GM23248 (cell line): ENCODE measurements at regions not wholly inside any gene's neighbourhood (a gene's known extent, or its start where the extent isn't known, plus 50 kb on each side); places are given as distances from the start of the nearest gene placed in this dataset.

Source experiments
- DNase-seq: peaks from one replicate; pipeline ENCODE4 v3.0.0-alpha.2; 2015
- H2AFZ ChIP-seq: fragments of 200-600 bp; sonication (generic); 2 replicates; pipeline ENCODE4 v1.6.1; 2016; ENCODE audit warnings: antibody characterized with exemption
- H3F3A ChIP-seq: fragments of 200-600 bp; sonication (generic); 2 replicates; pipeline ENCODE4 v1.6.1; 2016; ENCODE audit warnings: mild to moderate bottlenecking, antibody characterized with exemption, mixed run types; ENCODE audit not compliant: insufficient read depth
- H3K27ac ChIP-seq: fragments of 200-600 bp; sonication (generic); 2 replicates; pipeline ENCODE4 v1.5.1; 2016; ENCODE audit warnings: mild to moderate bottlenecking
- H3K27me3 ChIP-seq: fragments of 200-600 bp; sonication (generic); replicated peaks from 2 replicates; pipeline ENCODE4 v1.6.1; 2016; ENCODE audit warnings: mild to moderate bottlenecking; ENCODE audit not compliant: insufficient read depth
- H3K36me3 ChIP-seq: fragments of 200-600 bp; sonication (generic); 2 replicates; pipeline ENCODE4 v1.6.1; 2016; ENCODE audit warnings: low read depth, mild to moderate bottlenecking
- H3K4me1 ChIP-seq: fragments of 200-600 bp; sonication (generic); 2 replicates; pipeline ENCODE4 v1.6.1; 2016; ENCODE audit warnings: mild to moderate bottlenecking; ENCODE audit not compliant: insufficient read depth
- H3K4me2 ChIP-seq: fragments of 200-600 bp; sonication (generic); one replicate; pipeline ENCODE4 v1.6.1; 2016; ENCODE audit warnings: mild to moderate bottlenecking; ENCODE audit not compliant: unreplicated experiment
- H3K4me3 ChIP-seq: fragments of 200-600 bp; sonication (generic); 2 replicates; pipeline ENCODE4 v1.5.1; 2016; ENCODE audit warnings: mild to moderate bottlenecking
- H3K79me2 ChIP-seq: fragments of 200-600 bp; sonication (generic); 2 replicates; pipeline ENCODE4 v1.6.1; 2016; ENCODE audit warnings: mild to moderate bottlenecking; ENCODE audit not compliant: insufficient read depth
- H3K9ac ChIP-seq: fragments of 200-600 bp; sonication (generic); 2 replicates; pipeline ENCODE4 v1.6.1; 2016; ENCODE audit warnings: mild to moderate bottlenecking
- H3K9me2 ChIP-seq: fragments of 200-600 bp; sonication (generic); 2 replicates; pipeline ENCODE4 v1.6.1; 2016; ENCODE audit warnings: mixed run types, mild to moderate bottlenecking, moderate library complexity; ENCODE audit not compliant: insufficient read depth
- H3K9me3 ChIP-seq: fragments of 200-600 bp; sonication (generic); one replicate; pipeline ENCODE4 v1.6.1; 2017; ENCODE audit warnings: low read depth
- H4K20me1 ChIP-seq: fragments of 200-600 bp; sonication (generic); 2 replicates; pipeline ENCODE4 v1.6.0; 2016; ENCODE audit not compliant: insufficient read depth
- EZH2 ChIP-seq: fragments of 200-600 bp; sonication (generic); IDR thresholded peaks from 2 replicates; pipeline ENCODE4 v1.6.1; 2018; ENCODE audit warnings: antibody characterized with exemption, mild to moderate bottlenecking; ENCODE audit not compliant: insufficient read depth, poor library complexity, severe bottlenecking
- EZH2phosphoT487 ChIP-seq: fragments of 200-600 bp; sonication (generic); IDR thresholded peaks from 2 replicates; pipeline ENCODE4 v1.6.1; 2018; ENCODE audit warnings: antibody characterized with exemption, moderate library complexity, mild to moderate bottlenecking, low read depth; ENCODE audit not compliant: insufficient read depth
- WGBS, 2 experiments: methylation state at CpG; one replicate each; pipeline ENCODE4 v1.1.6; 2015 to 2017; ENCODE audit warnings: low lambda C conversion rate in 2 of 2, low coverage in 1 of 2; ENCODE audit errors: missing lambda C conversion rate in 2 of 2; 5-methylcytosine and 5-hydroxymethylcytosine counted together
- in situ Hi-C: fragments of 300-500 bp; cut with MboI; formaldehyde crosslinking; loops from 2 replicates; pipeline ENCODE4 v1.15.0; 2020

GRCh38 chr2:236863729-236864126 lies 222.0 kb upstream of the COPS8 start:
- no peak overlapping the region for H3K4me3 ChIP-seq
- no peaks in the 10 kb centered on the region for H3K79me2 ChIP-seq
- peak overlapping the region; percentile 75 for H3K9ac ChIP-seq
- H3K27ac ChIP-seq: peak overlapping the region; percentile 97
- in situ Hi-C loops: no loop called here
- H4K20me1 ChIP-seq: no peaks in the 10 kb centered on the region
- DNase-seq: no peak
- peaks cover 22% of the 10 kb centered on the region for H3F3A ChIP-seq
- TF ChIP-seq EZH2 (no peak), EZH2phosphoT487 (no peak)
- H3K27me3 ChIP-seq: no peaks in the 10 kb centered on the region
- no peaks in the 10 kb centered on the region for H3K36me3 ChIP-seq
- 0 out of 2 replicates have a peak overlapping the region, but pooled peaks have one; percentile 35 for H2AFZ ChIP-seq
- H3K9me2 ChIP-seq: no peaks in the 10 kb centered on the region
- H3K9me3 ChIP-seq: no peaks in the 10 kb centered on the region
- no peak overlapping the region for H3K4me2 ChIP-seq
- peaks cover 19% of the 10 kb centered on the region for H3K4me1 ChIP-seq
- WGBS, 2 experiments: 78 to 83% methylated on average over 5 of the region's 5 CpGs

GRCh38 chr2:236865052-236865451 lies 220.6 kb upstream of the COPS8 start:
- Histone ChIP-seq H3K4me2 (no peak overlapping the region), H2AFZ (no peak overlapping the region), H3K9me2 (peaks cover 4% of the 10 kb centered on the region; the same call in 1 of the 2 replicates), H3K27ac (no peak overlapping the region), H3K36me3 (no peaks in the 10 kb centered on the region), H3F3A (peaks cover 22% of the 10 kb centered on the region), H3K9ac (no peak overlapping the region), H3K4me1 (peaks cover 19% of the 10 kb centered on the region), H3K79me2 (no peaks in the 10 kb centered on the region), H3K27me3 (no peaks in the 10 kb centered on the region), H3K4me3 (no peak overlapping the region), H4K20me1 (no peaks in the 10 kb centered on the region), H3K9me3 (no peaks in the 10 kb centered on the region)
- in situ Hi-C loops: no loop called here
- no peak for DNase-seq
- WGBS, 2 experiments: 84 to 96% methylated on average over 2 of the region's 2 CpGs
- TF ChIP-seq EZH2phosphoT487 (no peak), EZH2 (no peak)

- H3K4me3 ChIP-seq: no peak overlapping the region
- DNase-seq: no peak
- TF ChIP-seq EZH2 (no peak), EZH2phosphoT487 (no peak)
- no peaks in the 10 kb centered on the region for H3K36me3 ChIP-seq
- no peaks in the 10 kb centered on the region for H3K9me3 ChIP-seq
- peaks cover 6% of the 10 kb centered on the region; the same call in 1 of the 2 replicates for H3K9me2 ChIP-seq
- H3K9ac ChIP-seq: no peak overlapping the region
- H2AFZ ChIP-seq: no peak overlapping the region
- peaks cover 29% of the 10 kb centered on the region for H3K4me1 ChIP-seq
- in situ Hi-C loops: no loop called here
- no peak overlapping the region for H3K27ac ChIP-seq
- no peaks in the 10 kb centered on the region for H3K79me2 ChIP-seq
- H3K4me2 ChIP-seq: no peak overlapping the region
- WGBS, 2 experiments: 85 to 87% methylated on average over 10 of the region's 10 CpGs
- peaks cover 37% of the 10 kb centered on the region for H3F3A ChIP-seq
- no peaks in the 10 kb centered on the region for H4K20me1 ChIP-seq
- H3K27me3 ChIP-seq: no peaks in the 10 kb centered on the region
Measured at GRCh38 chr2:236866542-236867340, 218.9 kb upstream of the COPS8 start.

- in situ Hi-C loops: no loop called here
- H3K9me3 ChIP-seq: no peaks in the 10 kb centered on the region
- H3K36me3 ChIP-seq: no peaks in the 10 kb centered on the region
- peaks cover 31% of the 10 kb centered on the region for H3K4me1 ChIP-seq
- DNase-seq: no peak
- H3K4me3 ChIP-seq: no peak overlapping the region
- H3K9ac ChIP-seq: no peak overlapping the region
- no peaks in the 10 kb centered on the region for H3K79me2 ChIP-seq
- no peaks in the 10 kb centered on the region for H4K20me1 ChIP-seq
- H3K9me2 ChIP-seq: peaks cover 6% of the 10 kb centered on the region; the same call in 1 of the 2 replicates
- no peak overlapping the region for H3K4me2 ChIP-seq
- 83 to 88% methylated on average over 12 of the region's 12 CpGs for WGBS, 2 experiments
- no peak overlapping the region for H3K27ac ChIP-seq
- no peak overlapping the region for H2AFZ ChIP-seq
- TF ChIP-seq EZH2phosphoT487: no peak
- TF ChIP-seq EZH2: no peak
- H3K27me3 ChIP-seq: no peaks in the 10 kb centered on the region
- peaks cover 38% of the 10 kb centered on the region for H3F3A ChIP-seq
Measured at GRCh38 chr2:236867441-236868260, 218.0 kb upstream of the COPS8 start.
